ENCODE measurements at regions not wholly inside any gene's neighbourhood (a gene's known extent, or its start where the extent isn't known, plus 50 kb on each side); places are given as distances from the start of the nearest gene placed in this dataset.

DNA sequence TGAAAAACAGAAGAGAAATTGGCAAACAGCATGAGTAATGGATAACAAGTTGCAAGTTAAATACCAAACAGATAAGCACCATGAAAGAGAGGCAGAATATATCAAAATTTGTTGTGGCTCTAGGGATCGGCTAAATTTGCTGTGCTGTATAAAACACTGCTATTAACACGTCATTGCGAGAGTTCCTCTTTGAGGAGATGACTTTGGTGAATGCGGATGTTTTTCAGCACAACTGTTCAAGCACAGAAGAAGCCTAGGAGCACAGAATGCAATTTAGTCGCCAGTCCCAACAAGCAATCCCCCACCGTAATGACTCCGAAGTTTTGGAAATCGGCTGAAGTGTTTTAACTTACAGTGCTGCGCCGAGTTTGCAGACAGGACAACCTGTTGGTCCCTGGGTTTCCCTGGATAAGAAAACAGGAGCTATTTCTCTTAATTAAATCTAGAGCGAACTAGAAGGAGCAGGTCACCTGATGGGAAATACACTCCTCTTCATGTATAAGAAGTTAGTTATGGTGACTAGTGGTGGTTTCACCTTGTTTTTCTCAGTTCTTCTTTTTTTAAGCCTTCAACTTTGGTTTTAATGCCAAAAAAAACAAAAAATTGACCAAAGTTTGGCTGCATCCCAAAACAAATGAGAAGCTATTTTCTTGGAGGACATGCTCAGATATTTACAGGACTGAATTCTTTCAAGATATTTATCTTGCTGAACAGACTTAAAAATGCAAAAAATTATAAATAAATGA, 454.1 kb upstream of the SALL3 start:
- no peak for DNase-seq

DNA sequence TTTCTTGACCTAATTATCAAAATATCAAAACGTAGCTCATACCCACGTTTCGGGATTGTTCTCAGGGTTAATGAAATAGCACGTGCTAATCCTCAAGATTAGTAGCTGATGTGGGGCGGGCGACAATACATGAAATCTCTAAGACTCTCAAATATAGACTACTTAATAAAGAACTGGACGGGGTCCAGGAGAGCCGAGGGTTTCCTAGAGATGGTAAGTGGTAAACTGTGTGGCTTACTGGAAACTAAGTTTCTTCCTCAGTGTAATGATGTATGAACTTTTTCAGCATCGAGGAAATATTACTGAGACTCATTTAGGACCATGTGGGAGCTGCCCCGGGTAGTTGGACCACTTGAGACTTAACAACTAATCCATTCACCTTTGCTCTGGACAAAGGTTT, 453.3 kb upstream of the SALL3 start:
- no peak for DNase-seq

DNA sequence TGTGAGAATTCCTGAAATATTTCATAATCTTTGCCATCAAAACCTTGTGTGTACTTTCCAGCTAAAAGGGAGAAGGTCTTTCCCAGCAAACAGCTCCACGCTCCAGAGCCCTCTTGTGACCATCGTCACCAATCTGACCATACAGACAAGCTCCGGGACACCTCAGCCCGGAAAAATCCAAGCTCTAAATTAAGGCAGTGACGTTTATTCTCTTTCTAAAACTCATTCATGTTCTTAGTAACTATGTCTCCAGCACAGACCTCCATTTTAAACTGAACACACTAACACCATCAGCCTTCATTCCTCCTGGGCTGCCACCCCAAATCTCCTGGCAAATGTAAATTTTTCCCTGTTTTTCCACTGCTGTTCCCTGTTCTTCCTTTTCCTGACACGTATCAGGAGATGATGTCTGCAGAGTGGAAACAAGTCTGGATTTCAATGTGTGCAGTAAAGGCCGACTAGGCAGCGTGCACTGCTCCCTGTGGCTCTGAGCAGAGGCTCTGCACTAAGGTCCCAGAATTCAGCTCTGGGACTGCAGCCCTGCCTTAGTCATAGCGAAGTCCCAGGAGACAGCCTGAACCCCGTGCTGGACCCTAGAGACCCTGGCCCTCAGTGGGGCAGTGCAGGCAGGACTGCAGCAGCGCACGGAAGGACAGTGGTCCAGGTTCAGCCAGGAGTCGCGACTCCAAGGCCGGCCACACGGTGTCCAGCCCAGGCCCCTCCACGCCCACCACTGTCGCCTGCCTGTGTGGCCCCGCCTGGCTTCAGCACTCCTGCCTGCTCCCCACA, 452.5 kb upstream of the SALL3 start:
- no peak for DNase-seq

DNA sequence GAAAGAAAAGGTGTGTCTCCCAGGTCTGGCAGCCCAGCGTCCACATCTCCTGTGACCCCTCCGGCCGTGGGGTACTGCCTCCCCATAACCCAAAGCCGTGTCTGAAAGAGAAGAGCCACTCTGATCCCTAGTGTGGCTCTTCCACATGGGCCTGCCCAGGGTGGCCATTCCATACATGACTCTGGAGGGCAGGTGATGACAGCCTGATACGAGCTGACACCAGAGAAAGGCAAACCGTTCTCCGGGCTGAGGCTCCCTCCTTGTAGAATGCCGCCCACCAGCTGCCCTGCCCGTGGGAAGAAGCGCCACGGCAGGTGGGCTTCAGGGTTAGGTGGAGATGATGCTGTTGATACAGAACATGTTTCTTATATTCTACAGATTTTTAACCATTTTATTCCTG, 451.6 kb upstream of the SALL3 start:
- DNase-seq: no peak

DNA sequence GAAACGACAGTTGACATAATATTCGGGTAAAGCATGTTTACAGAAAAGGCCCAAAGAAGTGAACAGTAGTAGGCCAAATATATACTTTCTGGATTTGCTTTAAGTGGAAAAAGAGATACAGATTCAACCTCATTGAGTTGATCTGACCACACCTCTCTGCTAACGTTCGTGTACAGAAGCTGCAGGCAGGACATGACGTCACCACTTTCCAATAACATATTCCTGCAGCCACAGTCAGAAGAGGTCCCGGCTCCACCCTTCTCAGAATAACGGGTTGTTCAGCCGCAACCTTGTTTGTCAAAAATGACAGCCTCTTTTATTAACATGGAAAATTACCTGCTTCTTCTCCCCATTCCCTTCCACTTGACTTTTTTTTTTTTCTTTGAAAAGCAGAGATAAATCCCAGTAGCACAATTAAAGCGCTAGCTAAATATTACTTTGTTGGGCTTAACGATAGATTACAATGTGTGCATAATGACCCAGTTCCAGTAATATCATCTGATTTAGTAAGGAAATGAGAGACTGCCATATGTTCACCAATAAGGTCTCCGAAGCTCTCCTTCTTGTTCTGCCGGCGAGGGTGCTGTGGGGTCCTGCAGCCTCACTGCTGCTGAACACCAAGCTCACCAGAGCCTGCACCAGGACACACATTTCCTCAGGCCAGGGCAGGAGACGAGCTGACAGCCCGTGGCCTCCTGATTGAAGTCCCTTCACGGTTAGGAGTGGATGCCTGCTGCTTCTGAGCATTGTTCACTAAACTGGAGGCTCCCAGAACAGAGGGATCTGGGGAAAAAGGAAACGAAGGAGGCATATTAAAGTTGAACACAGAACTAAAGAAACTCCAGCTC, 451.0 kb upstream of the SALL3 start:
- DNase-seq: peak; percentile 13

DNA sequence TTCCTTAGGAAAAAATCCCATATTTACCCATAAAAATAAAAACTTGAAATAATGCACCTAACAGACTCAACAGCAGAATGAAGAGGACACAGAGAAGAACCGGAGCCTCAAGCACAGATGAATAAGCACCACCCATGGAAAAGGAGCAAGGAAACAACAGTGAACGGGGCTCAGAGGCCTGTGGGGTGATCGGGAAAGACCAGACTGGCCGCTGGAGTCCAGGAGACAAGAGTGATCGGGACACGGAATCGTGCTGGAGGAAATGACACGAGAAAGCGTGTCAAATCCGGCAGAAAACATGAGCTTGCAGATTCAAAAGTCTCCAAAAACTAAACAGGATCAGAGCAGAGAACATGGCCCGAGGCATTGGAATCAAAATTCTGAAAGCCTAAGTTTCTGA, 448.0 kb upstream of the SALL3 start:
- DNase-seq: no peak

DNA sequence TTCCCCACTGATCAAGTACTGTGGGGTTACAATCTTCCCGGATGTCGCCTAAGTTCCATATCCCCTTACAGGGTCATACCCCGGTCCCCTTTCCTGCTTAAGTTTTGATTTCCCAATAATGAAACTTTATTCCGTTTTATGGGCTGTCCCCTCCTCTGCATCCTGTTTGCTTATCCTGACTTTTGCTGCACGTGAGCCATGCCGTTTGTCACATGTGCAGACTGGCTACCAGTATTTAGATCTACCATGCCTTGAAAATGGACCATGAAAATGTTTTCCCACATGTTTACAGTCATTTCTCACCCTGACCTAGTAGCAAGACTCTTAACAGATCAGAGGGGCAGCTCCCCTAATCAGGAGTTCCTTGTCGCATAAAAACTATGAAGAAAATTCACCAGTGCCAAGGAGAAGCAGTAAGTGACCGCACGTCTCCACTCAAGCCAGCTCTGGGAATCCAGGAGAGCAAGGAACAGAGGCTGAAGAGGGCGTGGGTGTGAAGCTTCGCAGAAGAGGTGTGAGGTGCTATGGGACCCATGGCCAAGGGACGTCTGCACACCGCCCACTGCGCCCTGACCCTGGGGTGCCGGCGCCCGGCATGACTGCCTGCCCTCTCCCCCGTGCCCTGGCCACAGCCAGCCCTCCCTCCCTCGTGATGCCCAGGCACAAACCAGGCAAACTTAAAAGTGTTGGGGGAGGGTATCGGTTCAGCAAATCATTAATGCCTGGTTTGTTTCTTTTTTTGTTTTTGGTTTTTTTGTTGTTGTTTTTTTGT, 440.8 kb upstream of the SALL3 start:
- no peak for DNase-seq

DNA sequence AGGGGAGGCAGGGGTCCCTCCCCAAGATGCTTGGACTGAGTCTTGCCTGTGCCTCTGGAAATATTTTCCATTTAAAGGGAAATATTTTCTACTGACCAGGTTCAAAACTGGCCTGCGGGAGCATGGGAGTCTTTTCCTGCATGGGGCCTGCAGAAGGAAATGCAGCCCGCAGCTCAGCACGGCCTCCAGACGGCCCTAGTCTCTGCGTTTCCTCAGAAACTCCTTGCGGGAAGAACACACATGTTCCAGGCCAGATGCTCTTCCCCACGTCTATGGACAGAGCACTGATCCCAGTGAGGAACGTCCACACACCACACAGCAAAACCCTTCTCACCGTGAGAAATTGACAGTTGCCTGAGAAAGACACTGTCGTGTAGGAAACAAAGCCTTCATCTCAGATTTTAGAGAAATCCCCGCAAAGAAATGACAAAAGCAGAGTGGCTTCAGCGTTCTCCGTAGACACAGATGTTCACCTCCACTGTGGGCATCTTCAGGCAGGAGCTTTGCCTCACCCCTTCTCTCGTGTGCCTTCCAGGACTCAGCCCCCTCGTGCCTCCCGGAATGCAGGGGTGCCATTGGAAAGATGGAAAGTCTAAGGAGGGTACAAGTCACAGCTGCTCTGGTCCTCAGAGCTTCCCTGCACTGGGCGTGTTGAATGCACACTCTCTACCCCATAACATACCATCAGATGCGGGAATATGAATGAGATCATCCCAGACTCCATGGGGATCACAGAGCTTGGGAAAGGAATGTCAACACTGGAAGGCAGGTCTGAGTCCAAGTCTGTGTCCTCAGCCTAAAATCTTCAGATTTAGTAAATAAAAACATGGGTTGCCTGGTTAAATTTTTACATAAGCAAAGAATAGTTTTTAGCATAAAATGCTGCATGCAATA, 438.7 kb upstream of the SALL3 start:
- no peak for DNase-seq

DNA sequence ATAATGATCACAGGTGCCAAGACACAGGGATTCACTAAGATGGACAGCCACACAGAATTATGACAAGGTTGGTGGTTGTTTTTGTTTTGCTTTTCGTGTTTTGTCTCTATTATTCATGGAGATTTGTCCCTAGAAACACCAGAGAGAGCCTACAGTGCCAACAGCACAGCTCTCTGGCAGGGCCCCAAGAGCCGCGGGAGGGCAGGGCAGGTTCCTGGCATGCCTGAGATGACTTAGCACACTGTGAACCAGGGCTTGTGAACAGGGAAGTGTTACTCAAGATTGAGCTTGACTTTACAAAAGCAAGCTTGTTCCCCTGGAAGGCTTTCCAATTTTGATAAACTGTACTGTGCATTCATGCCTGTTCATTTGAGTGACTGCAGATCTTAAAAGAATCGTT, 437.4 kb upstream of the SALL3 start:
- DNase-seq: no peak

DNA sequence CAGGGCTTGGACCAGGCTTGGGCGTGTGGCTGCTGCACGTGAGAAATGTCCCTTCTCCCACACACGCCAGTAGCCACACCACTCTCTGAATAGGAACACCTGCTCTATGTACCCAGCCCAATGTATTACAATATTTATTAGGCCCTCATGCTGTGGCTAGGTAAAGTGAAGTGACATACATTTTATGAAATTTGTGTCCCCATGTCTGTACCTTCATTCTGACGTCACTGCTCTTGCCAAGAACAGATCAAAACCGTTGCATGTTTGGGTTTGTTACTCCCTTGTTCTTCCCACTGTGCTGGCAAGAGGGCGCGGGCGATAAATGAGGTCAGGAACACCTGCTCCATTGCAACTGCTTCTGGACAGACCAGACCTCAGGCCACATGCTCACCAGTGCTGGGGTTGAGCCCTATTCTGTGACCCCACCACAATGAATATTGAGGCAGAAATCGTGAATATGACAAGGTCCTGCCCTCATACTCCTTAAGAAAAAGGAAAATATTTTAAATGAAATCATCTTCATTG, 436.4 kb upstream of the SALL3 start:
- DNase-seq: no peak

DNA sequence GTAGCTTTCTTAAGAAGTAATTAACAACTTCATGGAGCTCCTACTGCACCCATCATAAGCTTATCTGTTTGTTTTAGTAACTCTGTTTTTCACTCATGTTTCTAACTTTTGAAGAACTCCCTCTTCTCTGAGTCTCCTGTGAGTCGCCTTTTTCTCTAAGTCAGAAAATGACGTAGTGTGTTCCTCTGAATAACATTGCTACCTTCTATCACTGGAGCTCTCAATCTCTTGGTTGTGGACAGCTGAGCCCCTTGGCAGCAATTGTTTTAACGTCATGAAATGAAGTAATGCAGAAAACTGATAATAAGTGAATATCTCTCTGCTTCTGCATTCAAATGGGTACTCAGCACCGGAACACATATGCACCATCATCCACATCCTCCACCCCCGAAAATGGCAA, 433.3 kb upstream of the SALL3 start:
- no peak for DNase-seq

DNA sequence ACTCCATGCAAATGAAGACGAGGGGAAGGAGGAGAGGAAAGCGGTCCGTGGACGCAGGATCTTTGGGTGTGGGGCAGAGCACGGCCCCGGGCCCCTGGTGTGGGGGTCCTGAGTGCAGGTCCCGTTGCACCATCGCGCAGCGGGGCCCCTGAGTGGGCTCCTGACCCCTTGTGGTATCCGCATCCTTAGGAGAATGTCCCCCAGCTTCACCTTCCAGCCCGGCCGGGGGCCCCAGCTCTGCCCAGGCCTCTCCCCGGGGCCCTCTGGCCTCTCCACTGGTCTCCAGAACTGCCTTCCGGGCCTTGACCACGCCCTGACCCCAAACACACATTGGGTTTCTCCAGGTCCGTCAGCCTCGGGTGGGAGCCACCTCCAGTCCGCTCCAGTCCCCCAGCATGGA, 431.8 kb upstream of the SALL3 start:
- no peak for DNase-seq

DNA sequence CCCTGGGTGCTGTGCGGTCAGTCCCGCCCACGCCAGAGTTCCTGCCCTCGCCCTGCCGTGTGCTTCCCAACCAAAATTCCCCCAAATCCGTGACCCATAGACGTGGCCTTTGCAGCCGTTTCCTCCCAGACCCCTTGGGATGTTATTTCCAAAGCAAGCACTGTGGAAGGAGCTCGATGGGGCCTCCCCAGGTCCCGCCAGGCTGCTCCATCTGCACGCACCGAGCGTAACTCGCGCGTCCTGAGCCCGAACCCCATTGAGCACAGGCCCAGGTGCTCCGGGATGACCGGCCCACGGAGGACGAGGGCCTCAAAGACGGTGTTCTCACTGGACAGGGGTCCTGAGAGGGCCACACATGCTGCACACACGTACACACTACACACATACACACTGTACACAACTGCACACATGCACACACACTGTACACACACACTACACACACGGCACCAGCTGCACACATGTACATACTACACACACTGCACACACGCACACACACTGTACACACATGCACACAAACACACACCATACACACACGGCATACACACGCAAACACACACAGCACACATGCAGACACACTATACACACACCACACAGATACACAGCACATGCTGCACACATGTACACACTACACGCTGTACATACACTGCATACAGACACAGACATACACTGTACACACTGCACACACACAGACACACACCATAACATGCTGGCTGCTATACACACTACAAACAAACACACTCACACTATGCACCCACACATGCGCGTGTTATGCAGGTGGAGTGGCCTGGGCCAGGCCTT, 431.2 kb upstream of the SALL3 start:
- DNase-seq: no peak

DNA sequence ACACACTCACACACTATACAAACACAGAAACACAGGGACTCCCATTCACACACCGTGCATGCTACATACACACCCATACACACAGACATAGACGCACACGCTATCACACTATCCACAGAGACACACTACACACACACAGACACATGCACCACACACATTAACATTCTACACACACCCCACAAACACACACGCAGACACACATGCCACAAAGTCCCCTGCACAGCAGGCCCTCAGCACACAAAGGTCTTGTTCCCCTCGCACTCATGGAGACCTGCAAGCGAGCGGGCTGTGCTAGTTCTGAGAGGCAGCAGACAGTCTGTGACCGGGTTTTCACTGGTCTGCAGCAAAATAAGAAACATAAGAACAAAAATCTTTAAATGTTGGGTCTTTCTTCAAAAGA, 429.6 kb upstream of the SALL3 start:
- no peak for DNase-seq

DNA sequence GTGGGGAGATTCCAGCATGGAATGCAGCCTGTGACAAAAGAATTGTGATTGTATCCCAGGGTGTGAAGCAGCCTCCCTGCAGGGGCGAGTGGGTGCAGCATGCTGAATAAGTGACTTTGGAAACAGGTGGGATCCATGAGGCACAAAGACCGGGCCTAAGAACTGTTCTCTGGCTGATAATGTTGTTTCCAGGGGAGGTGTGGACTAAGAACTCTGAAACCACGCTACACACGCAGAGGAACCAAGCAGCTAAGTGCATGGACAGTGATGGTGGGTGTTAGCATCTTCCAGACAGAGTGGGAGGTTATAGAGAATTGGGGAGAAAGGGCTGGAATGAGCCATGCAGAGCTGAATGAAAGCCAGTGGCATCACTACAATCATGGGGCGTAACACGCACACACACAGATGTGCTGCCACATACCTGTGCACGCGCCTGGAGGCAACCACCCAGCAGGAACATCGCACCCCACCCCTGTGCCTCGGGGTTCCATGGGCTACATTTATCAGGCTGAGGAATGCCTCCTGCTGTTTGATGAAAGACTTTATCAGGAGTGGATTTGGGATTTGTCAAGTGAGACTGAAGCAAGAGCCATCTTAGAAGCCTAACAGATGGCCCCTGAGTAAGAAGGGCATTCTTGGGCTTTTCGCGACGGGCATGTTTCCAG, 424.5 kb upstream of the SALL3 start:
- no peak for DNase-seq

DNA sequence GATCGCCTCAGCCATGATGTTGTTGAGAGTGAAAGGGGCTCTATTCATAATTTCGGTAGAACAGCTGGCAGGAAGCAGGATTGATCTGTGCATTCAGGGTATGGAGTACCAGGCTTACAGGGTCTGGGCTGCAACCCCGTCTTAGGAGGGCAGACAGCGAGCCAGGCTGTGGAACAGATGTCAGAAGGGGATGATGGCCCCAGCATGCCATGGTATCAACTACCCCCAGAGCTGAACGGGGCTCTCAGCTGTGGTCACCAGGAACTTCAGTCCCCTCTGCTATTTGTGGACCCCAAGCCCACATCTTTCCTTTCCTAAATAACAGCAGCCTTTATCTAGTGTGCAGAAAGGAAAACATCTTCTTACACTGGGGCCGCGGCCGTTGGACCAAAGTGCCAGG, 422.2 kb upstream of the SALL3 start:
- DNase-seq: no peak

DNA sequence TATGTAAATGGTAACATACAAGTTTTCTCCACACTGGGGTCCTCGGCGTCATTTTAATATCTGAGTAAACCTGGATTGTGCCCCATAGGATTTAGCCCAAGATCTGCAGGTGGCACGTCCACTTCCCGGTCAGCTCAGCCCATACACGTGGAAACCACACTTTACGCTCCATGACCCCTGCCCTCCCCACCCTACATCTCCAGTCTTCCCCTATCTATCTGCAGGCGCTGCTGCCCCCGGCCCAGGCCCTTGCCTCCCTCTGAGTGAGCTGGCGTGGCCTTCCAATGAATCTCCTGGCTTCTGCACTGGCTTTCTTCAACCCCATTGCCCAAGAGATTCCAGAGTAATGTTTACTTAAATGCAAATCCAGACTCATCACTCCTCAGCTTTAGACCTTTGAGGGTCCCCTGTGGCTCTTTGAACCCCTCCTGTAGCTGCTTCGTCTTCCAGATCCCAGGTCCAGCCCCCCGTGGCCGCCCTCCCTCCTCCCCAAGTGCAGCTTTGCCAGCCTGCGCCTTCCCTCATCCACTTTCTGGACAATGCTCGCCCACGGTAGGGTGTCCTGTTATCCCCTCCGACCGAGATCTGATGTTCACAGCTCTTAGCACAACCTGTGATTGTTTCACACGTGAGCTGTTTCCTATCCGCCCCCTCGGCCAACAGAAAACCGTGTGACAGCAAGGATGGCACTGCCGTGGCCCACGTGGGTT, 421.4 kb upstream of the SALL3 start:
- DNase-seq: no peak

DNA sequence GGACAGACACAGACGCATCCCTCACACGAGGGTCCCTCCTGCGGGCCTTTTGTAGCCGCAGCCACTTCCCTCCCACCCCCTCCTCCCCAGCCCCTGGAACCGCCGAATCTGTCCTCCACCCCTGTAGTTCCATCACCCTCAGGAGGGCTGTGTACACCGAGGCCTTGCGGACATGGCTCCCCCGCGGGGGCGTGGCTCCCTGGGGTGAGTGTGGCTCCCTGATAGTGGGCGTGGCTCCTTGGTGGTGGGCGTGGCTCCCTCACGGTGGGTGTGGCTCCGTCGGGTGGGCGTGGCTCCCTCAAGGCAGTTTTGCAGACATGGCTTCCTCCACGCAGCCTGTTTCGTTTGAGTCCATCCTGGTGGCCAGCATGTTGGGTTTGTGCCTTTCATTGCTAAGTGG, 420.7 kb upstream of the SALL3 start:
- DNase-seq: no peak

DNA sequence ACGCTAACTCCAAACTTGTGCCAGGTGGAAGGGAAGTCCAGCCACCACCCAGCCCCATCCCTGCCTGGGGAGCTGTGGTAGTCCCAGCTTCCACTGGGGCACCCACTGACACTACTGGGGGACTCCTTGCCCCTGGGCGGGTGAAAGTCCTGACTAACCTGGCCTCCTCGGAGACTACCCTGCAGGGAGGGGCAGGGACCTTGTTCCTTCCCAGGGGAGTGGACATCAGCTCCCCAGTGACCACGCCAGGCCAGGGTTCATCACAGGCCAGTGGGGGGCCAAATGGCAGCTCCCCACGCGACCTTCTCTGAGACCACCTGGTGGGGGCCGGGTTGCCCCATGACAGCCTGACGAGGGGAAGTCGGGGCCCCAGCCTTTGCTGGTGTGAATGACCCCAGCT, 420.0 kb upstream of the SALL3 start:
- DNase-seq: no peak

All from SHP77 treated with DMSO at 0.1 percent for 48 hours (cell line).